IPS DF 4.7 (cell line): ENCODE measurements at regions not wholly inside any gene's neighbourhood (a gene's known extent, or its start where the extent isn't known, plus 50 kb on each side); places are given as distances from the start of the nearest gene placed in this dataset.

Source experiments
- DNase-seq: peaks from one replicate; pipeline ENCODE4 v3.0.0-alpha.2; 2013; ENCODE audit warnings: low spot score; ENCODE audit errors: extremely low read depth

DNA sequence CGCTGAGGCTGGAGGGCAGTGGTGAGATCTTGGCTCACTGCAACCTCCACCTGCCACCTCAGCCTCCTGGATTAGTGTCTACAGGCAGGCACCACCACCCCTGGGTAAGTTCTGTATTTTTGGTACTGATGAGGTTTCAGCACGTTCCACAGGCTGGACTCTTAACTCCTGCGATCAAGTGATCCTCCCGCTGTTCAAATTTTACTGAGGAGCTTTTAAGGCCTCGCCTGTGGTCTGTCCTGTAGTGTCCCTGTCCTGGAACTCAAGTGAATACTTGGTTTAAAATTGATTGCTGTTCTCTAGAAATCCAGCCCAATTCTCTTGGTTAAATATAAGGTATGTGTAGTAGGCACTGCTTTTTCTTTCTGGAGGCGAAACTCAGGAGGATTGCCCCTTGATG lies 65.2 kb downstream of the DPRX start:
- DNase-seq = peak; percentile 41

GRCh38 chr19:53703361-53703760 lies 71.6 kb downstream of the DPRX start:
- DNase-seq = no peak

- DNase-seq = no peak
Measured at GRCh38 chr19:53704011-53704410, 72.2 kb downstream of the DPRX start.

DNA sequence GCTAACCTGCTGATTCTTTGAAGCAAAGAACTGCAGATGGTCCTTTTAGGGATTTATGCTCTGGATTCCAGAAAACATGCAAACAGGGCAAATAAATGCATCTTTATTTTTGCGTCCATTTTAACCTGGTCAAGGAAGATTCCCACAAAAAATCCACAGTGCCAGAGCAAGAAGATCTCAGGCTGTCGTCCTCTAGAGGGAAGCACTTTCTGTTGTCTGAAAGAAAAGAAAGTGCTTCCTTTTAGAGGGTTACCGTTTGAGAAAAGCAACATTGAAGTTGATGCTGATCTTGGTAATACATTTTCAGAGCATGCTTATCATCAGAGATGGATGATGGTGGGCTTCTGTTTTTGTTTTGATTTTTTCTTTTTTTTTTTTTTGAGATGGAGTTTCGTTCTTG lies 75.5 kb downstream of the DPRX start:
- DNase-seq = no peak

- no peak for DNase-seq
Measured at GRCh38 chr19:53730391-53730790, 93.7 kb downstream of the NLRP12 start.
